GM23338 (cell line): ENCODE measurements at regions not wholly inside any gene's neighbourhood (a gene's known extent, or its start where the extent isn't known, plus 50 kb on each side); places are given as distances from the start of the nearest gene placed in this dataset.

Source experiments
- ATAC-seq: fragments of 200-7000 bp; cut with Tn5 transposase; 3 replicates; pipeline ENCODE4 v1.9.1; 2020
- DNase-seq: peaks from one replicate; pipeline ENCODE4 v3.0.0-alpha.2; 2015; ENCODE audit warnings: low spot score
- H2AFZ ChIP-seq: fragments of 200-600 bp; sonication (generic); 2 replicates; pipeline ENCODE4 v1.8.0; 2016; ENCODE audit warnings: antibody characterized with exemption, mild to moderate bottlenecking, moderate library complexity
- H3F3A ChIP-seq: fragments of 200-600 bp; sonication (generic); replicated peaks from 2 replicates; pipeline ENCODE4 v1.8.0; 2017; ENCODE audit warnings: antibody characterized with exemption, mixed run types, low read depth
- H3K27ac ChIP-seq: fragments of 200-600 bp; sonication (generic); 2 replicates; pipeline ENCODE4 v1.6.1; 2016; ENCODE audit warnings: low read depth
- H3K27me3 ChIP-seq: fragments of 200-600 bp; sonication (generic); 2 replicates; pipeline ENCODE4 v1.8.0; 2016; ENCODE audit warnings: mild to moderate bottlenecking, mixed run types, moderate library complexity; ENCODE audit not compliant: insufficient read depth
- H3K36me3 ChIP-seq: fragments of 200-600 bp; sonication (generic); 2 replicates; pipeline ENCODE4 v1.8.0; 2016; ENCODE audit warnings: mild to moderate bottlenecking; ENCODE audit not compliant: insufficient read depth
- H3K4me1 ChIP-seq: fragments of 200-600 bp; sonication (generic); 2 replicates; pipeline ENCODE4 v1.8.0; 2016; ENCODE audit warnings: mild to moderate bottlenecking, moderate library complexity; ENCODE audit not compliant: insufficient read depth
- H3K4me2 ChIP-seq: fragments of 200-600 bp; sonication (generic); 2 replicates; pipeline ENCODE4 v1.7.1; 2017; ENCODE audit warnings: mixed run types
- H3K4me3 ChIP-seq: fragments of 200-600 bp; sonication (generic); 2 replicates; pipeline ENCODE4 v1.6.1; 2016; ENCODE audit warnings: mixed run types
- H3K79me2 ChIP-seq: fragments of 200-600 bp; sonication (generic); replicated peaks from 2 replicates; pipeline ENCODE4 v1.8.0; 2017; ENCODE audit warnings: mild to moderate bottlenecking; ENCODE audit not compliant: insufficient read depth
- H3K9me2 ChIP-seq: fragments of 200-600 bp; sonication (generic); 2 replicates; pipeline ENCODE4 v1.8.0; 2017; ENCODE audit not compliant: insufficient read depth
- H4K20me1 ChIP-seq: fragments of 200-600 bp; sonication (generic); replicated peaks from 2 replicates; pipeline ENCODE4 v1.8.0; 2017; ENCODE audit warnings: mild to moderate bottlenecking; ENCODE audit not compliant: insufficient read depth
- H3K27ac Mint-ChIP-seq: 2 replicates; pipeline ENCODE4 v1.8.0; 2020; ENCODE audit warnings: inconsistent platforms, mild to moderate bottlenecking, moderate library complexity, mixed read lengths
- H3K27me3 Mint-ChIP-seq: 3 replicates; pipeline ENCODE4 v1.8.0; 2022; ENCODE audit warnings: low read depth, mild to moderate bottlenecking, moderate library complexity, mixed read lengths, inconsistent platforms; ENCODE audit not compliant: insufficient read depth, poor library complexity
- H3K36me3 Mint-ChIP-seq: 3 replicates; pipeline ENCODE4 v1.8.0; 2021; ENCODE audit warnings: low read depth, mild to moderate bottlenecking, inconsistent platforms, moderate library complexity, mixed read lengths
- H3K4me1 Mint-ChIP-seq: 3 replicates; pipeline ENCODE4 v1.8.0; 2020; ENCODE audit warnings: mild to moderate bottlenecking, inconsistent platforms, mixed read lengths
- H3K4me3 Mint-ChIP-seq: 3 replicates; pipeline ENCODE4 v1.8.0; 2021; ENCODE audit warnings: moderate library complexity, mild to moderate bottlenecking, inconsistent platforms, mixed read lengths
- H3K9me3 Mint-ChIP-seq: 3 replicates; pipeline ENCODE4 v1.8.0; 2020; ENCODE audit warnings: moderate library complexity, mild to moderate bottlenecking, inconsistent platforms, mixed read lengths
- CREB1 ChIP-seq: fragments of 250-450 bp; sonication (Bioruptor Pico); IDR thresholded peaks from 2 replicates; pipeline ENCODE4 v1.5.0; 2020; ENCODE audit warnings: low read depth, mild to moderate bottlenecking, moderate library complexity
- EZH2 ChIP-seq: fragments of 200-600 bp; sonication (generic); IDR thresholded peaks from one replicate; pipeline ENCODE4 v1.8.0; 2017; ENCODE audit warnings: antibody characterized with exemption, mild to moderate bottlenecking, low read depth; ENCODE audit not compliant: unreplicated experiment
- EZH2phosphoT487 ChIP-seq: fragments of 200-600 bp; sonication (generic); IDR thresholded peaks from one replicate; pipeline ENCODE4 v1.8.1; 2018; ENCODE audit warnings: antibody characterized with exemption; ENCODE audit not compliant: unreplicated experiment
- JUNB ChIP-seq: IDR thresholded peaks from one replicate; pipeline ENCODE4 v1.6.1; 2016; ENCODE audit warnings: antibody characterized with exemption; ENCODE audit not compliant: unreplicated experiment
- NANOG ChIP-seq: IDR thresholded peaks from 2 replicates; pipeline ENCODE4 v1.6.1; 2016; ENCODE audit warnings: antibody characterized with exemption, borderline replicate concordance
- POLR2AphosphoS5 ChIP-seq: IDR thresholded peaks from 2 replicates; pipeline ENCODE4 v1.6.1; 2016; ENCODE audit warnings: antibody characterized with exemption, low read depth
- STAT1 ChIP-seq: IDR thresholded peaks from one replicate; pipeline ENCODE4 v1.6.1; 2016; ENCODE audit warnings: antibody characterized with exemption; ENCODE audit not compliant: unreplicated experiment
- ZNF114 ChIP-seq: fragments of 250-450 bp; sonication (Bioruptor Pico); IDR thresholded peaks from 2 replicates; pipeline ENCODE4 v1.5.0; 2020; ENCODE audit warnings: mild to moderate bottlenecking, moderate library complexity
- ZNF331 ChIP-seq: fragments of 250-450 bp; sonication (Bioruptor Pico); IDR thresholded peaks from 2 replicates; pipeline ENCODE4 v1.5.0; 2020; ENCODE audit warnings: low read depth, mild to moderate bottlenecking, moderate library complexity
- TF ChIP-seq, protein P1 (sequence below): IDR thresholded peaks from 2 replicates; pipeline ENCODE4 v1.6.1; 2016; ENCODE audit warnings: antibody characterized with exemption
- TF ChIP-seq, protein P2 (sequence below): fragments of 250-450 bp; sonication (Bioruptor Pico); IDR thresholded peaks from 2 replicates; pipeline ENCODE4 v1.5.0; 2020; ENCODE audit warnings: mild to moderate bottlenecking, moderate library complexity
- TF ChIP-seq, protein P3 (sequence below): IDR thresholded peaks from one replicate; pipeline ENCODE4 v1.6.1; 2018; ENCODE audit warnings: antibody characterized with exemption; ENCODE audit not compliant: unreplicated experiment
- TF ChIP-seq, protein P4 (sequence below), 2 experiments: fragments of 200-600 bp in 1 of 2; sonication (generic) in 1 of 2; conservative IDR thresholded peaks; 2 replicates each; pipeline versions ENCODE4 v1.5.1 to v1.6.1; 2016 to 2017; ENCODE audit warnings: antibody characterized with exemption in 2 of 2, low read depth in 2 of 2, mild to moderate bottlenecking in 2 of 2, moderate library complexity in 1 of 2

- H3K4me1 ChIP-seq, result no peaks in the 10 kb centered on the region
- H3K4me3 ChIP-seq, result no peak overlapping the region
- ATAC-seq (no peak), DNase-seq (no peak)
- H4K20me1 ChIP-seq, result no peaks in the 10 kb centered on the region; the same call in 1 of the 2 replicates
- Mint-ChIP-seq H3K4me1 (no peaks in the 10 kb centered on the region), H3K4me3 (no peak overlapping the region), H3K27ac (no peak overlapping the region), H3K27me3 (no peaks in the 10 kb centered on the region), H3K9me3 (peaks cover 3% of the 10 kb centered on the region; the same call in 1 of the 3 replicates), H3K36me3 (no peaks in the 10 kb centered on the region)
- no peak overlapping the region for H3K4me2 ChIP-seq
- H3K27me3 ChIP-seq, result no peaks in the 10 kb centered on the region
- H3K9me2 ChIP-seq, result peaks cover 8% of the 10 kb centered on the region; the same call in 1 of the 2 replicates
- no peak overlapping the region for H2AFZ ChIP-seq
- no peak for TF ChIP-seq STAT1
- no peak for TF ChIP-seq JUNB
- TF ChIP-seq, protein P1, sequence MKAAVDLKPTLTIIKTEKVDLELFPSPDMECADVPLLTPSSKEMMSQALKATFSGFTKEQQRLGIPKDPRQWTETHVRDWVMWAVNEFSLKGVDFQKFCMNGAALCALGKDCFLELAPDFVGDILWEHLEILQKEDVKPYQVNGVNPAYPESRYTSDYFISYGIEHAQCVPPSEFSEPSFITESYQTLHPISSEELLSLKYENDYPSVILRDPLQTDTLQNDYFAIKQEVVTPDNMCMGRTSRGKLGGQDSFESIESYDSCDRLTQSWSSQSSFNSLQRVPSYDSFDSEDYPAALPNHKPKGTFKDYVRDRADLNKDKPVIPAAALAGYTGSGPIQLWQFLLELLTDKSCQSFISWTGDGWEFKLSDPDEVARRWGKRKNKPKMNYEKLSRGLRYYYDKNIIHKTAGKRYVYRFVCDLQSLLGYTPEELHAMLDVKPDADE, result no peak
- TF ChIP-seq EZH2phosphoT487, result no peak
- no peak for TF ChIP-seq NANOG
- TF ChIP-seq, protein P2, sequence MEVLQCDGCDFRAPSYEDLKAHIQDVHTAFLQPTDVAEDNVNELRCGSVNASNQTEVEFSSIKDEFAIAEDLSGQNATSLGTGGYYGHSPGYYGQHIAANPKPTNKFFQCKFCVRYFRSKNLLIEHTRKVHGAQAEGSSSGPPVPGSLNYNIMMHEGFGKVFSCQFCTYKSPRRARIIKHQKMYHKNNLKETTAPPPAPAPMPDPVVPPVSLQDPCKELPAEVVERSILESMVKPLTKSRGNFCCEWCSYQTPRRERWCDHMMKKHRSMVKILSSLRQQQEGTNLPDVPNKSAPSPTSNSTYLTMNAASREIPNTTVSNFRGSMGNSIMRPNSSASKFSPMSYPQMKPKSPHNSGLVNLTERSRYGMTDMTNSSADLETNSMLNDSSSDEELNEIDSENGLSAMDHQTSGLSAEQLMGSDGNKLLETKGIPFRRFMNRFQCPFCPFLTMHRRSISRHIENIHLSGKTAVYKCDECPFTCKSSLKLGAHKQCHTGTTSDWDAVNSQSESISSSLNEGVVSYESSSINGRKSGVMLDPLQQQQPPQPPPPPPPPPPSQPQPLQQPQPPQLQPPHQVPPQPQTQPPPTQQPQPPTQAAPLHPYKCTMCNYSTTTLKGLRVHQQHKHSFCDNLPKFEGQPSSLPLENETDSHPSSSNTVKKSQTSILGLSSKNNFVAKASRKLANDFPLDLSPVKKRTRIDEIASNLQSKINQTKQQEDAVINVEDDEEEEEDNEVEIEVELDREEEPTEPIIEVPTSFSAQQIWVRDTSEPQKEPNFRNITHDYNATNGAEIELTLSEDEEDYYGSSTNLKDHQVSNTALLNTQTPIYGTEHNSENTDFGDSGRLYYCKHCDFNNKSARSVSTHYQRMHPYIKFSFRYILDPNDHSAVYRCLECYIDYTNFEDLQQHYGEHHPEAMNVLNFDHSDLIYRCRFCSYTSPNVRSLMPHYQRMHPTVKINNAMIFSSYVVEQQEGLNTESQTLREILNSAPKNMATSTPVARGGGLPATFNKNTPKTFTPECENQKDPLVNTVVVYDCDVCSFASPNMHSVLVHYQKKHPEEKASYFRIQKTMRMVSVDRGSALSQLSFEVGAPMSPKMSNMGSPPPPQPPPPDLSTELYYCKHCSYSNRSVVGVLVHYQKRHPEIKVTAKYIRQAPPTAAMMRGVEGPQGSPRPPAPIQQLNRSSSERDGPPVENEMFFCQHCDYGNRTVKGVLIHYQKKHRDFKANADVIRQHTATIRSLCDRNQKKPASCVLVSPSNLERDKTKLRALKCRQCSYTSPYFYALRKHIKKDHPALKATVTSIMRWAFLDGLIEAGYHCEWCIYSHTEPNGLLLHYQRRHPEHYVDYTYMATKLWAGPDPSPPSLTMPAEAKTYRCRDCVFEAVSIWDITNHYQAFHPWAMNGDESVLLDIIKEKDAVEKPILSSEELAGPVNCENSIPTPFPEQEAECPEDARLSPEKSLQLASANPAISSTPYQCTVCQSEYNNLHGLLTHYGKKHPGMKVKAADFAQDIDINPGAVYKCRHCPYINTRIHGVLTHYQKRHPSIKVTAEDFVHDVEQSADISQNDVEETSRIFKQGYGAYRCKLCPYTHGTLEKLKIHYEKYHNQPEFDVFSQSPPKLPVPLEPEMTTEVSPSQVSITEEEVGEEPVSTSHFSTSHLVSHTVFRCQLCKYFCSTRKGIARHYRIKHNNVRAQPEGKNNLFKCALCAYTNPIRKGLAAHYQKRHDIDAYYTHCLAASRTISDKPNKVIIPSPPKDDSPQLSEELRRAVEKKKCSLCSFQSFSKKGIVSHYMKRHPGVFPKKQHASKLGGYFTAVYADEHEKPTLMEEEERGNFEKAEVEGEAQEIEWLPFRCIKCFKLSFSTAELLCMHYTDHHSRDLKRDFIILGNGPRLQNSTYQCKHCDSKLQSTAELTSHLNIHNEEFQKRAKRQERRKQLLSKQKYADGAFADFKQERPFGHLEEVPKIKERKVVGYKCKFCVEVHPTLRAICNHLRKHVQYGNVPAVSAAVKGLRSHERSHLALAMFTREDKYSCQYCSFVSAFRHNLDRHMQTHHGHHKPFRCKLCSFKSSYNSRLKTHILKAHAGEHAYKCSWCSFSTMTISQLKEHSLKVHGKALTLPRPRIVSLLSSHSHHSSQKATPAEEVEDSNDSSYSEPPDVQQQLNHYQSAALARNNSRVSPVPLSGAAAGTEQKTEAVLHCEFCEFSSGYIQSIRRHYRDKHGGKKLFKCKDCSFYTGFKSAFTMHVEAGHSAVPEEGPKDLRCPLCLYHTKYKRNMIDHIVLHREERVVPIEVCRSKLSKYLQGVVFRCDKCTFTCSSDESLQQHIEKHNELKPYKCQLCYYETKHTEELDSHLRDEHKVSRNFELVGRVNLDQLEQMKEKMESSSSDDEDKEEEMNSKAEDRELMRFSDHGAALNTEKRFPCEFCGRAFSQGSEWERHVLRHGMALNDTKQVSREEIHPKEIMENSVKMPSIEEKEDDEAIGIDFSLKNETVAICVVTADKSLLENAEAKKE (CRISPR knock-in tag), result no peak
- no peak for TF ChIP-seq ZNF114
- TF ChIP-seq POLR2AphosphoS5, result no peak
- TF ChIP-seq EZH2, result no peak
- TF ChIP-seq, protein P3, sequence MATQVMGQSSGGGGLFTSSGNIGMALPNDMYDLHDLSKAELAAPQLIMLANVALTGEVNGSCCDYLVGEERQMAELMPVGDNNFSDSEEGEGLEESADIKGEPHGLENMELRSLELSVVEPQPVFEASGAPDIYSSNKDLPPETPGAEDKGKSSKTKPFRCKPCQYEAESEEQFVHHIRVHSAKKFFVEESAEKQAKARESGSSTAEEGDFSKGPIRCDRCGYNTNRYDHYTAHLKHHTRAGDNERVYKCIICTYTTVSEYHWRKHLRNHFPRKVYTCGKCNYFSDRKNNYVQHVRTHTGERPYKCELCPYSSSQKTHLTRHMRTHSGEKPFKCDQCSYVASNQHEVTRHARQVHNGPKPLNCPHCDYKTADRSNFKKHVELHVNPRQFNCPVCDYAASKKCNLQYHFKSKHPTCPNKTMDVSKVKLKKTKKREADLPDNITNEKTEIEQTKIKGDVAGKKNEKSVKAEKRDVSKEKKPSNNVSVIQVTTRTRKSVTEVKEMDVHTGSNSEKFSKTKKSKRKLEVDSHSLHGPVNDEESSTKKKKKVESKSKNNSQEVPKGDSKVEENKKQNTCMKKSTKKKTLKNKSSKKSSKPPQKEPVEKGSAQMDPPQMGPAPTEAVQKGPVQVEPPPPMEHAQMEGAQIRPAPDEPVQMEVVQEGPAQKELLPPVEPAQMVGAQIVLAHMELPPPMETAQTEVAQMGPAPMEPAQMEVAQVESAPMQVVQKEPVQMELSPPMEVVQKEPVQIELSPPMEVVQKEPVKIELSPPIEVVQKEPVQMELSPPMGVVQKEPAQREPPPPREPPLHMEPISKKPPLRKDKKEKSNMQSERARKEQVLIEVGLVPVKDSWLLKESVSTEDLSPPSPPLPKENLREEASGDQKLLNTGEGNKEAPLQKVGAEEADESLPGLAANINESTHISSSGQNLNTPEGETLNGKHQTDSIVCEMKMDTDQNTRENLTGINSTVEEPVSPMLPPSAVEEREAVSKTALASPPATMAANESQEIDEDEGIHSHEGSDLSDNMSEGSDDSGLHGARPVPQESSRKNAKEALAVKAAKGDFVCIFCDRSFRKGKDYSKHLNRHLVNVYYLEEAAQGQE, result no peak
- TF ChIP-seq ZNF331, result no peak
- TF ChIP-seq, protein P4, sequence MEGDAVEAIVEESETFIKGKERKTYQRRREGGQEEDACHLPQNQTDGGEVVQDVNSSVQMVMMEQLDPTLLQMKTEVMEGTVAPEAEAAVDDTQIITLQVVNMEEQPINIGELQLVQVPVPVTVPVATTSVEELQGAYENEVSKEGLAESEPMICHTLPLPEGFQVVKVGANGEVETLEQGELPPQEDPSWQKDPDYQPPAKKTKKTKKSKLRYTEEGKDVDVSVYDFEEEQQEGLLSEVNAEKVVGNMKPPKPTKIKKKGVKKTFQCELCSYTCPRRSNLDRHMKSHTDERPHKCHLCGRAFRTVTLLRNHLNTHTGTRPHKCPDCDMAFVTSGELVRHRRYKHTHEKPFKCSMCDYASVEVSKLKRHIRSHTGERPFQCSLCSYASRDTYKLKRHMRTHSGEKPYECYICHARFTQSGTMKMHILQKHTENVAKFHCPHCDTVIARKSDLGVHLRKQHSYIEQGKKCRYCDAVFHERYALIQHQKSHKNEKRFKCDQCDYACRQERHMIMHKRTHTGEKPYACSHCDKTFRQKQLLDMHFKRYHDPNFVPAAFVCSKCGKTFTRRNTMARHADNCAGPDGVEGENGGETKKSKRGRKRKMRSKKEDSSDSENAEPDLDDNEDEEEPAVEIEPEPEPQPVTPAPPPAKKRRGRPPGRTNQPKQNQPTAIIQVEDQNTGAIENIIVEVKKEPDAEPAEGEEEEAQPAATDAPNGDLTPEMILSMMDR (conservative IDR thresholded peaks at IDR 0.05; ENCODE audit: low read depth in 2 of 2), result no peak
- no peak for TF ChIP-seq CREB1 (CRISPR knock-in tag)
- H3K79me2 ChIP-seq, result no peaks in the 10 kb centered on the region
- no peaks in the 10 kb centered on the region for H3F3A ChIP-seq
- no peak overlapping the region for H3K27ac ChIP-seq
- H3K36me3 ChIP-seq, result no peaks in the 10 kb centered on the region
Observed at GRCh38 chr2:122263746-122264145, 508.3 kb downstream of the TSN start.
